IPS-15b (cell line): ENCODE measurements at regions not wholly inside any gene's neighbourhood (a gene's known extent, or its start where the extent isn't known, plus 50 kb on each side); places are given as distances from the start of the nearest gene placed in this dataset.

ENCODE experiments used
- H3K27me3 ChIP-seq: one replicate; pipeline ENCODE4 v1.6.1; 2013; ENCODE audit warnings: low read length; ENCODE audit not compliant: control insufficient read depth, insufficient read depth
- H3K36me3 ChIP-seq: one replicate; pipeline ENCODE4 v1.6.1; 2013; ENCODE audit warnings: low read length; ENCODE audit not compliant: control insufficient read depth, insufficient read depth
- H3K4me1 ChIP-seq: one replicate; pipeline ENCODE4 v1.6.1; 2013; ENCODE audit warnings: mild to moderate bottlenecking, low read length; ENCODE audit not compliant: control insufficient read depth, insufficient read depth
- H3K4me3 ChIP-seq: one replicate; pipeline ENCODE4 v1.5.1; 2013; ENCODE audit warnings: low read depth, low read length
- H3K9ac ChIP-seq: one replicate; pipeline ENCODE4 v1.6.1; 2013; ENCODE audit warnings: low read depth, mild to moderate bottlenecking, low read length
- H3K9me3 ChIP-seq: one replicate; pipeline ENCODE4 v1.6.1; 2013; ENCODE audit warnings: mild to moderate bottlenecking, low read length; ENCODE audit not compliant: control insufficient read depth, insufficient read depth

DNA sequence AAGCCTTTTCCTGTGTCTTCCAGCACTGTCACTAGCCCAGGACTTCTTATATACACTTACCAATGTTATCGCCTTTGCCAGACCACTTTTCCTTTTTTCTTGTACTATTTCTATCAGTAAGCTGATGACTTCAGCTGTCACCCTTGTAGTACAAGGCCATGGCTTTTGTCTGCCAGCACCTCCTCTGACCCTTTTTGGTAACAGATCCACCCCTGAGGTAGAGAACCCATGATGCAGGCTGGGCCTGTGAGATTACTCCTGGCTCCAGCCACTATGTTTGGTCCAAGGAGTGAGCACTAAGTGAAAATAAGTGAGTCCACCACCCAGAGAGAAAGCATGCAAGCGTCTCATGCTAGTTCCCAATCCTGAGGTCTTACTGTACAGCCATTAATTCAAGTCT lies 406.7 kb downstream of the MLLT3 start:
- H3K9me3 ChIP-seq = no peaks in the 10 kb centered on the region
- no peak overlapping the region for H3K4me3 ChIP-seq
- H3K27me3 ChIP-seq = no peaks in the 10 kb centered on the region
- H3K4me1 ChIP-seq = no peaks in the 10 kb centered on the region
- no peaks in the 10 kb centered on the region for H3K36me3 ChIP-seq
- H3K9ac ChIP-seq = no peak overlapping the region

DNA sequence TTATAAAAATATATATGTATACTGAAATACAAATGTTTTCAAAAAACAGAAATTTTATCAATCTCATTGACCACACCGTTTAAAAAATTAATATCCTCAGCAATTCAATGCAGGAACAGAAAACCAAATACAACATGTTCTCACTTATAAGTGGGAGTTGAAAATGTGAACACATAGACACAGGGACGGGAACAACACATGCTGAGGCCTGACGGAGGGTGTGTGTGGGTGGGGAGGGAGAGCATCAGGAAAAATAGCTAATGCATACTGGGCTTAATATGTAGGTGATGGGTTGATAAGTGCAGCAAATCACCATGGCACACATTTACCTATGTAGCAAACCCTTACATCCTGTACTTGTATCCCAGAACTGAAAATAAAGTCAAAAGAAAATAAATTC lies 409.5 kb downstream of the MLLT3 start:
- Histone ChIP-seq H3K9ac (no peak overlapping the region), H3K4me3 (no peak overlapping the region), H3K9me3 (no peaks in the 10 kb centered on the region), H3K4me1 (peaks cover 2% of the 10 kb centered on the region), H3K36me3 (no peaks in the 10 kb centered on the region), H3K27me3 (no peaks in the 10 kb centered on the region)

DNA sequence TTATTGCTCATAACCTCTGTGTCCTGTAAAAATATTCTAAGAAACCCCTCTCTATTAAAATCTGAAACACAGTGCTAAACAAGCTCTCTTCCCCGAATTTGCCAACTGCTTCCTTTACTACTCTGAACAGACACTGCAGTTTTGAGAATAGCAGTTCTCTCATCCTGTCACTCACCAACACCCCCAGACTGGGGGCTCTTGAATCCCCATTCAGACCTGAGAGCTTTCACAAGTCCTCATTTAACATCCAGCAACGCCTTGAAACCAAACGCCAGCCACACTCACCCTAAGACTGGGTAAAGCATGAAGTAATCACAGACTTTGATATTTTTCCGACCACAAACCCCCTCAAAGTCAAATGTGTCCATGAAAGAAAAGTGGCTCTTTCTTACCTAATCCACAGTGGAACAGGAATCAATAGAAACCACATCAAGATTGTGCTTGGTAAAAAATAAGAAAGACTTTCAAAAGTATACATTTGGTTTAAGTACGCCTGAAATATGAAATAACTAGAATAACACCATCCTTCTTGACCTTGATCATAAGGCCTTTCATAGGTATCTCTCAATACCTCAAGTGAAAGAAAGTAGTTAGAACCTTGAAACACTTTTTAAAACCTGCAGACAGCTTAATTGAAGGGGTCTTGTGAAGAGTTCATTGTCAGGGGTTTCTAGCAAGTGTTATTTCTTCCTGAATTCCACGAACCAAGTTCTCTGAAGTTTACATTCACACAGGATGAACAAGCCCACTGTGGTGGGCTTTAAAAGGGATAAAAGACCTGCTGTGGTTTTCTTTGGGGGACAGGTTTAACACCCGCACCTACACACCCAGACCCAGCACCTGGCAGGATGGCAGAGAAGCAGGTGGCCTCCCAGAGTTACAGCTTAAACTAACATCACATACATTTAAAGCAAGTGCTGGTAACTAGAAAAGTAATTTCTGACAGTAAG lies 412.6 kb downstream of the MLLT3 start:
- no peaks in the 10 kb centered on the region for H3K36me3 ChIP-seq
- H3K4me1 ChIP-seq = peaks cover 2% of the 10 kb centered on the region
- H3K27me3 ChIP-seq = no peaks in the 10 kb centered on the region
- H3K9ac ChIP-seq = no peak overlapping the region
- H3K9me3 ChIP-seq = no peaks in the 10 kb centered on the region
- H3K4me3 ChIP-seq = no peak overlapping the region

DNA sequence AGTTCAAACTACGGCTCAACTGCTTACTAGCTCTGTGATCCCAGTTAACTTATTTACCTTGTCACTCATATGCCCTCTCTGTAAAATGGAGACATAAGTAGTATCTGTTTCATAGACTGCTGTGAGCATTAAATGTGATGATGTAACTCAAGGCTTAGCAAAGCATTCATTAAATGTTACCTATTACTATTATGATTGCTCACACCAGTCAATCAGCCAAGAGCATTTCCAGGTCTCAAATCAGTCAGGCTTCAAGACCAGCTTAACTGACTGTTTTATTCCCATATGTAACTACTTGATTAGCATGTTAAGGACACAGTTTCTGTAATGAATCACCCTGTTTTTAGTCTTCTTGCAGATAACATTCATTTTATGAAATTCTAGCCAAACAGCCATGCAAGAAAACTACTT lies 413.3 kb downstream of the MLLT3 start:
- H3K4me3 ChIP-seq = no peak overlapping the region
- no peak overlapping the region for H3K9ac ChIP-seq
- H3K36me3 ChIP-seq = no peaks in the 10 kb centered on the region
- H3K9me3 ChIP-seq = no peaks in the 10 kb centered on the region
- no peaks in the 10 kb centered on the region for H3K27me3 ChIP-seq
- H3K4me1 ChIP-seq = peaks cover 2% of the 10 kb centered on the region

DNA sequence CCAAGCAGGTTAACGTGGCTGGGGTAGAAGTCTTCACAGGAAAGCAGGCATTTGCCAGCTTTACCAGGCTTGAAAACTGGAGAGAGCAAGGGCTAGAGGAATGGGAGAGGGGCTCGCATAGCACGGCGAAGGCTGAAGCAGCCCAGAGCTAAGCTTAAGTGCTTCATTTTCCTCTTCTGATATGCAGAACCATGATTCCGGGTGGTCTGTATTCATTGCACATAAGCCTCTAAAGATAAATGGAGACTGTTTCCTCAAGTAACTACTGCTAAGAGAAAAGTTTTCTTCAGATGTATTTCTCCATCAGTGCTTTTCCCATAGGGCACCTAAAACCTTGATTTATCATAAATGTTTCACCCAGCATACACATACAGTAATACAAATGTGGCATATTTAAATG lies 414.1 kb downstream of the MLLT3 start:
- H3K4me1 ChIP-seq = peaks cover 2% of the 10 kb centered on the region
- no peaks in the 10 kb centered on the region for H3K36me3 ChIP-seq
- H3K9me3 ChIP-seq = no peaks in the 10 kb centered on the region
- H3K9ac ChIP-seq = no peak overlapping the region
- H3K4me3 ChIP-seq = no peak overlapping the region
- no peaks in the 10 kb centered on the region for H3K27me3 ChIP-seq

DNA sequence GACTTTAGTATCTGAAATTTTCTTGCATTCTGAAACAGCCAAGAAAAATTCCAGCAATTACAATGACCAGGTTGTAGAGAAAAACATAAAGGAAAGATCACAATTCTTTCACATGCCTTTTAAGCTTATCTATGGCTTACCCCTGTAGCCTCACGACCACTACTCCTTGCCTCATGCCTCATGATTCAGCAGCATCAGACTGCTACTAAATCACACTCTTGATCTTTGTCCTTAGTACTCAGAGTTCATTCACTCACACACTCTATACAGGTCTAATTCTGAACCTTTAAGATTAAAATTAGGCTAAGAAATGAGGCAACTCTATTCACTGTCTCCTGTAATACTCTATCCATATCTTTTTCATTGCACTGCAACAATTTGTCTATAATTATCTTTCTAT lies 415.1 kb downstream of the MLLT3 start:
- Histone ChIP-seq H3K27me3 (no peaks in the 10 kb centered on the region), H3K9ac (no peak overlapping the region), H3K36me3 (no peaks in the 10 kb centered on the region), H3K4me1 (peaks cover 2% of the 10 kb centered on the region), H3K9me3 (no peaks in the 10 kb centered on the region), H3K4me3 (no peak overlapping the region)

DNA sequence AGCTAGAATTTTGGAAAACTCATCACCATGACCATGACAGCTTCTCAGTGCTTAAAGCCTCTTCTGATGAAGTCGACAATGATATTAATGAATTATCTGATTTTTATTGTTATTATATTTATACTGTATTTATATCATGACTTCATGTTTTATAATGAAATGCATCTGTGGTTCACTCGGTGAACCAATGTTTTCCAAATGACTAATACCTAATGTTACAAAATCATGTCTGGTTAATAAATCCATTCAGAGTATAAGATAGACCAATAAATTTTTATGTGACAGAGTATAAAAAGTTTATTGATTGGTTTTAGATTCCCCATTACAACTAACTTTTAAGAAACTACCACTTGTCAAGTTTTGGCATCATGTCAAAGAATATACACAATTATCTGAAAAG lies 416.5 kb downstream of the MLLT3 start:
- Histone ChIP-seq H3K9ac (no peak overlapping the region), H3K27me3 (no peaks in the 10 kb centered on the region), H3K36me3 (no peaks in the 10 kb centered on the region), H3K4me1 (peaks cover 2% of the 10 kb centered on the region), H3K9me3 (no peaks in the 10 kb centered on the region), H3K4me3 (no peak overlapping the region)

DNA sequence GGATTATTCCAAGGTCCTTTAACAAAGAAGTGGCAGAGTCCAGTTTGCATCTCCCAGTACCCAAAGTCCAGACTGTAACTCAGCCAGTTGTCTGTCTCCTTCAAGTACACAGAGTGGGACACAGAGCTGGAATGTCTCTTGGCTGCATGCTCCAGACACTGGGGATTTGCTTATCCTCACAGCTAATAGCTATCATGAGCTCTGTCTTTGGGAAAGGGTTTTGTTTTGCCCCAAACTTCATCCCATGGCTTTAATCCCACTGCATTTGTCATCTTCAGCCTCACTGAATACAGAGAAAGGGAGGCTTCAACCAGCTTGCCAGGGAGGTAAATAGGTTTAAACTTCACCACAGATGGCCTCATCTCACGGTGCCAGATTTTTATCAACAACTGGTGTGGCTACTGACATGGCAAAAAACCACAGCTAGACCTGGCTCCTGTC lies 412.2 kb upstream of the SLC24A2 start:
- no peaks in the 10 kb centered on the region for H3K27me3 ChIP-seq
- no peaks in the 10 kb centered on the region for H3K4me1 ChIP-seq
- no peaks in the 10 kb centered on the region for H3K9me3 ChIP-seq
- no peaks in the 10 kb centered on the region for H3K36me3 ChIP-seq
- H3K4me3 ChIP-seq = no peak overlapping the region
- no peak overlapping the region for H3K9ac ChIP-seq

DNA sequence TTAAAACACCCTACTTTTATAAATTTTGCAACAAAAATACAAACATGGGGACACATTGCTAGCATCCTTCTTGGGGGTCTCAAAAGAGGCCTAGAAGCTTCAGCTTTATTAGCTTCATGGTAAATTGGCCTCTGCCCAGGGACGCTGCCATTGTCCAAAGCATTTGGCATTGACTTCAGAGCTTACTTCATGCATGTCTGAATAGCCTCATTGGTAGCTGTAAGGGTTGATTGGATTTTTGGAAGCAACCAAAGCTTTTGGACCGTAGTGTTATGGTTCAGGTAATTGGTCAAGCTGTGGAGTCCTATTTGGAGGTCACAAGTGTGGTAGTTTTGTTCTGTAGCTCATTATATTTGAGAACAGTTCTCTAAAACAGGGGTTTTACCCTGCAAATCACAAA lies 411.7 kb upstream of the SLC24A2 start:
- H3K9ac ChIP-seq = no peak overlapping the region
- H3K9me3 ChIP-seq = no peaks in the 10 kb centered on the region
- no peaks in the 10 kb centered on the region for H3K27me3 ChIP-seq
- H3K4me1 ChIP-seq = no peaks in the 10 kb centered on the region
- H3K4me3 ChIP-seq = no peak overlapping the region
- no peaks in the 10 kb centered on the region for H3K36me3 ChIP-seq

DNA sequence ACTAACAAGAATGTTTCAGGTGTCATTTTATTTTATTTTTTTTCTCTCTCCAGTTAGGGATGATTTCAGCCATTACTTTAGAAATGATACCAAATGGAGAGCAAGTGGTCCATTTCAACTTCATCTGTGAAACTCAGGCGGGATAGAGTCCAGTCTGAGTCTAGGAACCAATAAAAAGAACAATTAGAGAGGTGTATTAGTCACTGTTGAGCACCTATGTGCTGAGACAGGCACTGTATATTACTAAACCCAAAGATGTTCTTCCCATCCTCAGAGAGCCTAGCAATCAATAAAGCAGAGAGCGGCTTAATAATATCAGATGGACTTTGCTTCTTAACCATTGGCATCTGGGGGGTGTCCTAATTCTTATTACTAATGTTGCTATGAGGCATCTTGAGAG lies 410.3 kb upstream of the SLC24A2 start:
- Histone ChIP-seq H3K9ac (no peak overlapping the region), H3K9me3 (no peaks in the 10 kb centered on the region), H3K4me3 (no peak overlapping the region), H3K36me3 (no peaks in the 10 kb centered on the region), H3K4me1 (no peaks in the 10 kb centered on the region), H3K27me3 (no peaks in the 10 kb centered on the region)

DNA sequence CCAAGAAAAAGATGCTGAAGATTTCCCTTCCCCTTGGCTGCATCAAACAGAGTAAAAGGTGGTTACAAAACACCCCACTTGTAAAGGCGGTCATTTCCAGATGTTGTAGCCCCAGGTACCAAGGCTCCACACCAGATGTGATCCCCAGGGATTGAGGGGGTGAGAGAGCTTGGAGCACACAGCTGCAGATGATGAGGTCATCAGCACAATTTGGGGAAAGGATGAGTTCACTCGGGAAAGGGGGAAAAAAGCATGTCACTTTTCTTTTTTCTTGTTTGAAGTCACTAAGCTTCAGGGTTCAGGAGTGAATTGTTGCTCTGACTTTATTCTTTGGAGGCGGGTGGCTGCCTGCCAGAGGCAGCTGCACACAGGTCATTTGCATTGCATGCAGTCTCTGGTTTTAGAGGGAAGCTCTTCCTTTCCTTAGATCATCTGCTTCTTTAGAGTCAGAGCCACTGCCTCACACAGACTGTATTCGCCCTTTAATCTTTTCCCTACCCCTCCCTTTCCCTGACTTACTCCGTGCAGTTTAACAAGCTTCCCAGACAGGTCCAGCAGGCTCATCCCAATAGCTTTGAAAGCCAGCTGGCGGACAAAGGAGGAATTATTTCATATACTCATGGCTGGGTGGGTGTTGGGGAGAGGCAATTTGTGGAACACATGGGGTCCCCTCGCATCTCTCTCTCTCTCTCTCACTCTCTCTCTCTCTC lies 409.3 kb upstream of the SLC24A2 start:
- H3K4me3 ChIP-seq = no peak overlapping the region
- no peaks in the 10 kb centered on the region for H3K4me1 ChIP-seq
- no peaks in the 10 kb centered on the region for H3K9me3 ChIP-seq
- H3K36me3 ChIP-seq = no peaks in the 10 kb centered on the region
- H3K9ac ChIP-seq = peak overlapping the region; percentile 63
- no peaks in the 10 kb centered on the region for H3K27me3 ChIP-seq
